ENCODE measurements at regions not wholly inside any gene's neighbourhood (a gene's known extent, or its start where the extent isn't known, plus 50 kb on each side); places are given as distances from the start of the nearest gene placed in this dataset.
"Not testable (repeated sequence)": the region's sequence is repeated elsewhere in the genome, so short reads cannot be mapped to it uniquely, and the experiment has no call there.

- Histone ChIP-seq H3K27me3 (replicated peaks) (no peaks in the 10 kb centered on the region), H3K4me3 (no peak overlapping the region), H3K9me3 (replicated peaks) (no peaks in the 10 kb centered on the region), H3K4me1 (replicated peaks) (no peaks in the 10 kb centered on the region), H3K27ac (no peak overlapping the region), H3K36me3 (no peaks in the 10 kb centered on the region)
- DNase-seq (ENCODE audit: low read depth in 1 of 2, low spot score in 2 of 2), result no peak
Measured at GRCh38 chr4:107359208-107359607, 323.1 kb upstream of the DKK2 start.

GRCh38 chr4:107354304-107354703, 318.2 kb upstream of the DKK2 start:
- DNase-seq (ENCODE audit: low read depth in 1 of 2, low spot score in 2 of 2); H3K4me3 ChIP-seq; H3K27me3 ChIP-seq (replicated peaks); H3K4me1 ChIP-seq (replicated peaks); H3K9me3 ChIP-seq (replicated peaks); H3K36me3 ChIP-seq; H3K27ac ChIP-seq: not testable (repeated sequence)

- DNase-seq (ENCODE audit: low read depth in 1 of 2, low spot score in 2 of 2), result no peak
- H3K36me3 ChIP-seq, result no peaks in the 10 kb centered on the region
- H3K27ac ChIP-seq, result no peak overlapping the region
- peaks cover 13% of the 10 kb centered on the region for H3K4me1 ChIP-seq (replicated peaks)
- H3K27me3 ChIP-seq (replicated peaks), result no peaks in the 10 kb centered on the region
- H3K9me3 ChIP-seq (replicated peaks), result no peaks in the 10 kb centered on the region
- no peak overlapping the region for H3K4me3 ChIP-seq
Measured at GRCh38 chr4:107351196-107351595, 315.1 kb upstream of the DKK2 start.

GRCh38 chr4:107349732-107350131, 313.6 kb upstream of the DKK2 start:
- Histone ChIP-seq H3K4me3 (no peak overlapping the region), H3K9me3 (replicated peaks) (no peaks in the 10 kb centered on the region), H3K27me3 (replicated peaks) (no peaks in the 10 kb centered on the region), H3K4me1 (replicated peaks) (peaks cover 13% of the 10 kb centered on the region), H3K27ac (no peak overlapping the region), H3K36me3 (no peaks in the 10 kb centered on the region)
- no peak for DNase-seq (ENCODE audit: low read depth in 1 of 2, low spot score in 2 of 2)

- Histone ChIP-seq H3K4me1 (replicated peaks) (peaks cover 13% of the 10 kb centered on the region), H3K27ac (no peak overlapping the region), H3K9me3 (replicated peaks) (no peaks in the 10 kb centered on the region), H3K4me3 (no peak overlapping the region), H3K36me3 (no peaks in the 10 kb centered on the region), H3K27me3 (replicated peaks) (no peaks in the 10 kb centered on the region)
- DNase-seq (ENCODE audit: low read depth in 1 of 2, low spot score in 2 of 2), result peak in 1 of 2 experiments; percentile 17
Measured at GRCh38 chr4:107349266-107349665, 313.2 kb upstream of the DKK2 start.

- Histone ChIP-seq H3K9me3 (replicated peaks) (no peaks in the 10 kb centered on the region), H3K4me3 (no peak overlapping the region), H3K27me3 (replicated peaks) (no peaks in the 10 kb centered on the region), H3K27ac (no peak overlapping the region), H3K36me3 (no peaks in the 10 kb centered on the region), H3K4me1 (replicated peaks) (peaks cover 13% of the 10 kb centered on the region)
- no peak for DNase-seq (ENCODE audit: low read depth in 1 of 2, low spot score in 2 of 2)
Measured at GRCh38 chr4:107348188-107349050, 312.3 kb upstream of the DKK2 start.

GRCh38 chr4:107333518-107333917, 297.4 kb upstream of the DKK2 start:
- DNase-seq (ENCODE audit: low read depth in 1 of 2, low spot score in 2 of 2), result no peak
- H3K27ac ChIP-seq, result no peak overlapping the region
- no peaks in the 10 kb centered on the region for H3K36me3 ChIP-seq
- no peaks in the 10 kb centered on the region for H3K9me3 ChIP-seq (replicated peaks)
- H3K27me3 ChIP-seq (replicated peaks), result 0 out of 2 replicates have a peak, but pooled peaks cover 3% of the 10 kb centered on the region
- no peaks in the 10 kb centered on the region for H3K4me1 ChIP-seq (replicated peaks)
- H3K4me3 ChIP-seq, result no peak overlapping the region

- H3K4me1 ChIP-seq (replicated peaks); H3K9me3 ChIP-seq (replicated peaks); H3K27me3 ChIP-seq (replicated peaks); H3K4me3 ChIP-seq; H3K36me3 ChIP-seq; H3K27ac ChIP-seq; DNase-seq (ENCODE audit: low read depth in 1 of 2, low spot score in 2 of 2): not testable (repeated sequence)
Measured at GRCh38 chr4:107332656-107333055, 296.5 kb upstream of the DKK2 start.

GRCh38 chr4:107330916-107331315, 294.8 kb upstream of the DKK2 start:
- Histone ChIP-seq H3K4me1 (replicated peaks) (no peaks in the 10 kb centered on the region), H3K9me3 (replicated peaks) (peaks cover 6% of the 10 kb centered on the region; the same call in 1 of the 2 replicates), H3K4me3 (no peak overlapping the region), H3K27me3 (replicated peaks) (no peaks in the 10 kb centered on the region), H3K36me3 (no peaks in the 10 kb centered on the region), H3K27ac (no peak overlapping the region)
- no peak for DNase-seq (ENCODE audit: low read depth in 1 of 2, low spot score in 2 of 2)

- no peak overlapping the region for H3K4me3 ChIP-seq
- no peaks in the 10 kb centered on the region for H3K4me1 ChIP-seq (replicated peaks)
- H3K27me3 ChIP-seq (replicated peaks), result no peaks in the 10 kb centered on the region
- no peak for DNase-seq (ENCODE audit: low read depth in 1 of 2, low spot score in 2 of 2)
- H3K9me3 ChIP-seq (replicated peaks), result no peaks in the 10 kb centered on the region
- H3K36me3 ChIP-seq, result no peaks in the 10 kb centered on the region
- H3K27ac ChIP-seq, result no peak overlapping the region
Measured at GRCh38 chr4:107319386-107319785, 283.3 kb upstream of the DKK2 start.

- no peaks in the 10 kb centered on the region for H3K4me1 ChIP-seq (replicated peaks)
- H3K27me3 ChIP-seq (replicated peaks), result no peaks in the 10 kb centered on the region
- no peak for DNase-seq (ENCODE audit: low read depth in 1 of 2, low spot score in 2 of 2)
- no peaks in the 10 kb centered on the region for H3K36me3 ChIP-seq
- H3K4me3 ChIP-seq, result no peak overlapping the region
- no peaks in the 10 kb centered on the region for H3K9me3 ChIP-seq (replicated peaks)
- no peak overlapping the region for H3K27ac ChIP-seq
Measured at GRCh38 chr4:107318078-107318477, 282.0 kb upstream of the DKK2 start.

- no peak for DNase-seq (ENCODE audit: low read depth in 1 of 2, low spot score in 2 of 2)
- no peaks in the 10 kb centered on the region for H3K4me1 ChIP-seq (replicated peaks)
- no peaks in the 10 kb centered on the region for H3K27me3 ChIP-seq (replicated peaks)
- H3K9me3 ChIP-seq (replicated peaks), result no peaks in the 10 kb centered on the region
- H3K36me3 ChIP-seq, result no peaks in the 10 kb centered on the region
- H3K27ac ChIP-seq, result no peak overlapping the region
- no peak overlapping the region for H3K4me3 ChIP-seq
Measured at GRCh38 chr4:107317611-107318010, 281.5 kb upstream of the DKK2 start.

- H3K27ac ChIP-seq, result no peak overlapping the region
- H3K27me3 ChIP-seq (replicated peaks), result no peaks in the 10 kb centered on the region
- H3K9me3 ChIP-seq (replicated peaks), result no peaks in the 10 kb centered on the region
- DNase-seq (ENCODE audit: low read depth in 1 of 2, low spot score in 2 of 2), result no peak
- H3K4me1 ChIP-seq (replicated peaks), result no peaks in the 10 kb centered on the region
- no peak overlapping the region for H3K4me3 ChIP-seq
- H3K36me3 ChIP-seq, result no peaks in the 10 kb centered on the region
Measured at GRCh38 chr4:107315584-107315983, 279.5 kb upstream of the DKK2 start.

- Histone ChIP-seq H3K4me1 (replicated peaks) (no peaks in the 10 kb centered on the region), H3K9me3 (replicated peaks) (no peaks in the 10 kb centered on the region), H3K27ac (no peak overlapping the region), H3K4me3 (no peak overlapping the region), H3K27me3 (replicated peaks) (no peaks in the 10 kb centered on the region), H3K36me3 (no peaks in the 10 kb centered on the region)
- no peak for DNase-seq (ENCODE audit: low read depth in 1 of 2, low spot score in 2 of 2)
Measured at GRCh38 chr4:107314156-107314555, 278.0 kb upstream of the DKK2 start.

GRCh38 chr4:107312366-107312765, 276.3 kb upstream of the DKK2 start:
- Histone ChIP-seq H3K9me3 (replicated peaks) (no peaks in the 10 kb centered on the region), H3K36me3 (no peaks in the 10 kb centered on the region), H3K27me3 (replicated peaks) (no peaks in the 10 kb centered on the region), H3K4me1 (replicated peaks) (no peaks in the 10 kb centered on the region), H3K4me3 (no peak overlapping the region), H3K27ac (no peak overlapping the region)
- DNase-seq (ENCODE audit: low read depth in 1 of 2, low spot score in 2 of 2), result no peak
